ENCODE measurements at regions not wholly inside any gene's neighbourhood (a gene's known extent, or its start where the extent isn't known, plus 50 kb on each side); places are given as distances from the start of the nearest gene placed in this dataset.

GRCh38 chr13:79904581-79904980 lies 423.6 kb downstream of the NDFIP2 start:
- H3K36me3 Mint-ChIP-seq (ENCODE audit: low read depth), result no peaks in the 10 kb centered on the region
- no peak overlapping the region for H3K4me2 ChIP-seq

More at GRCh38 chr13:79904581-79904980, 423.6 kb downstream of the NDFIP2 start:
- peaks cover 3% of the 10 kb centered on the region; the same call in 1 of the 2 replicates for H3K9me2 ChIP-seq (ENCODE audit: insufficient read depth)
- no peak for TF ChIP-seq POLR2AphosphoS5 (IDR thresholded peaks at IDR 0.05; ENCODE audit: low read depth)
- TF ChIP-seq ZNF114 (CRISPR knock-in tag; IDR thresholded peaks at IDR 0.05), result no peak
- TF ChIP-seq ETS1 (IDR thresholded peaks at IDR 0.05), result no peak
- TF ChIP-seq CTCF (conservative IDR thresholded peaks at IDR 0.05; ENCODE audit: low read depth in 2 of 2), result no peak
- no peak for TF ChIP-seq ZNF331 (CRISPR knock-in tag; IDR thresholded peaks at IDR 0.05; ENCODE audit: low read depth)
- TF ChIP-seq EZH2 (IDR thresholded peaks at IDR 0.05; ENCODE audit: low read depth, unreplicated experiment), result no peak
- no peak for TF ChIP-seq JUNB (IDR thresholded peaks at IDR 0.05; ENCODE audit: unreplicated experiment)
- TF ChIP-seq ZNF462 (CRISPR knock-in tag; IDR thresholded peaks at IDR 0.05), result no peak
- no peak for TF ChIP-seq STAT1 (IDR thresholded peaks at IDR 0.05; ENCODE audit: unreplicated experiment)
- TF ChIP-seq REST (IDR thresholded peaks at IDR 0.05; ENCODE audit: unreplicated experiment), result no peak
- TF ChIP-seq CREB1 (CRISPR knock-in tag; IDR thresholded peaks at IDR 0.05; ENCODE audit: low read depth), result no peak
- TF ChIP-seq NANOG (IDR thresholded peaks at IDR 0.05; ENCODE audit: borderline replicate concordance), result no peak
- no peak for TF ChIP-seq EZH2phosphoT487 (IDR thresholded peaks at IDR 0.05; ENCODE audit: unreplicated experiment)
- H3K4me1 ChIP-seq (ENCODE audit: insufficient read depth), result no peaks in the 10 kb centered on the region
- H3K27ac ChIP-seq (ENCODE audit: low read depth), result no peak overlapping the region
- no peaks in the 10 kb centered on the region for H3K36me3 ChIP-seq (ENCODE audit: insufficient read depth)
- H3F3A ChIP-seq (replicated peaks; ENCODE audit: low read depth), result no peaks in the 10 kb centered on the region
- Mint-ChIP-seq H3K27me3 (ENCODE audit: insufficient read depth, low read depth, poor library complexity) (no peaks in the 10 kb centered on the region), H3K4me3 (no peak overlapping the region), H3K4me1 (peaks cover 5% of the 10 kb centered on the region; the same call in 2 of the 3 replicates), H3K27ac (no peak overlapping the region), H3K9me3 (no peaks in the 10 kb centered on the region; the same call in 2 of the 3 replicates)
- DNase-seq (ENCODE audit: low spot score) (no peak), ATAC-seq (no peak)
- H4K20me1 ChIP-seq (replicated peaks; ENCODE audit: insufficient read depth), result no peaks in the 10 kb centered on the region; the same call in 1 of the 2 replicates
- H3K27me3 ChIP-seq (ENCODE audit: insufficient read depth), result no peaks in the 10 kb centered on the region
- no peaks in the 10 kb centered on the region for H3K79me2 ChIP-seq (replicated peaks; ENCODE audit: insufficient read depth)
- peak overlapping the region; percentile 8; the same call in 1 of the 2 replicates for H2AFZ ChIP-seq
- no peak overlapping the region for H3K4me3 ChIP-seq

Data from GM23338 (cell line).